Retina (tissue), 1 donor: ENCODE measurements at regions not wholly inside any gene's neighbourhood (a gene's known extent, or its start where the extent isn't known, plus 50 kb on each side); places are given as distances from the start of the nearest gene placed in this dataset.
A peak's percentile ranks its signal among the peaks of the same experiment; 100 is the strongest.

Experiments
- DNase-seq: peaks from one replicate; pipeline ENCODE4 v3.0.0-alpha.2; 2016

DNA sequence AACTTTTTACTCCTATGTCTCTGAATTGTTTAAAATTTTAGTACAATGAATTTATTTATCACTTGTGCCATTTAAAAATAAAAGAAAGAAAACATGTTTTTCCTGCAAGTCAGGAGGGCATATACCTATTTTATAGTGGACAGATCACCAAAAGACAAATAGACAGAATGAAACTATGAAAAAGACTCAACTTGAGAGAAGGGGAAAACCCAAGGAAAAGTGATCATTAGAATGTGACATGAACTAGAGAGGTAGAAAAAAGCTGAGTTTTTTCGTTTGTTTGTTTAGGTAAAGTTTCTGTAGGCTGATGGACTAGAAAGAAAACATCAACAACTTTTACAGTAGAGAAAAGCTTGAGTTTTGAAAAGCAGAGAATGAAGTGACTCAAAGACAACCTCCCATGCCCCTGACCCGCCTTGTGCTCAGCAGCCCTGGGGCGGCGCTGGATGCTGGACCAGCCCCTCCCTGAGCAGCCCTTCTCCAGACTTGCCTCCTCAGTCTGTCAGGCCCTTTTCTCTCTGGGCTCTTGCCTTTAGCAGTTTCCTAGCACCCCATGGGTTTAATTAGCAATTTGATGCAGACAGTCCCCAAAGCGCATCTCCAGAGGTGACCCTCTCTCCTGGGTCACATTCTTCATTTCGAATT, 95.1 kb upstream of the ARID2 start:
- no peak for DNase-seq

GRCh38 chr12:45637242-45637641, 92.3 kb upstream of the ARID2 start:
- DNase-seq, result no peak

- DNase-seq, result no peak
Measured at GRCh38 chr12:45637706-45638105, 91.8 kb upstream of the ARID2 start.

DNA sequence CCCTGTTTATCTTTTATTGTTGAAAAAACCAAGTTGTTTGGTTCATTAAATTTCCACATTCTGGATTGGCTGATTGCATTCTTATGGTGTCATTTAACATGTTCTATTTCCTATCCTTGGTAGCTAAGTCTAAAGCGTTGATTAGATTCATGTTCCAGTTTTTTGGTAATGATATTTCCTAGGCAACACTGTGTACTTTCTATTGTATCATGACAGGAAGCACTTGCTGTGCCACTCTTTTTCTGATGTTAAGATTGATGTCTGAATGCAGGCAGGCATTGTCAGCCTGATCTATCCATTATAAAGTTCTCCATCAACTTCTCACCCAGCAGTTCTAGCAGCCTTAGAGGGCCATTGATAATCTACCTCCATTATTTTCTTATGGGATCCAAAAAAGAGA, 91.1 kb upstream of the ARID2 start:
- no peak for DNase-seq

- no peak for DNase-seq
Measured at GRCh38 chr12:45644541-45644940, 85.0 kb upstream of the ARID2 start.

GRCh38 chr12:45646851-45647581, 82.5 kb upstream of the ARID2 start:
- no peak for DNase-seq

DNA sequence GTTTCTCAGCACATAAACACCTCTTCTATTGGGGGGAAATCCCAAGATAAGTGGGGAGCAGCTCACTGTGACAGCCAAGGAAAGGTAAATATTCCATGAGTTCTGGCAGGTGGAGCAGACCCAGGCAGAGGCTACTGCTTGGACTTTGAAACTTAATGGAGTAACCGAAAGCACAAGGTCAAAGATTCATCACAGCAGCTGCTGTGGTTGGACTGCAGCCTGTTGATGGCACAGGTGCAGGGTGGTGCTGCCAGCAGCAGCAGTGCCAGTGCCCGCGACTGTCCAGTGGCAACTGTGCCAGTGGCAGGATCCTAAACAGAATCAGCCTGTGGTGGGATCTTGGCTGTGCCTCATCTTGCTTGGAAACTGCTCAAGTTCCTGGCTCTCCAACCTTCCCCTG, 81.4 kb upstream of the ARID2 start:
- no peak for DNase-seq

GRCh38 chr12:45651029-45651428, 78.5 kb upstream of the ARID2 start:
- DNase-seq, result no peak

DNA sequence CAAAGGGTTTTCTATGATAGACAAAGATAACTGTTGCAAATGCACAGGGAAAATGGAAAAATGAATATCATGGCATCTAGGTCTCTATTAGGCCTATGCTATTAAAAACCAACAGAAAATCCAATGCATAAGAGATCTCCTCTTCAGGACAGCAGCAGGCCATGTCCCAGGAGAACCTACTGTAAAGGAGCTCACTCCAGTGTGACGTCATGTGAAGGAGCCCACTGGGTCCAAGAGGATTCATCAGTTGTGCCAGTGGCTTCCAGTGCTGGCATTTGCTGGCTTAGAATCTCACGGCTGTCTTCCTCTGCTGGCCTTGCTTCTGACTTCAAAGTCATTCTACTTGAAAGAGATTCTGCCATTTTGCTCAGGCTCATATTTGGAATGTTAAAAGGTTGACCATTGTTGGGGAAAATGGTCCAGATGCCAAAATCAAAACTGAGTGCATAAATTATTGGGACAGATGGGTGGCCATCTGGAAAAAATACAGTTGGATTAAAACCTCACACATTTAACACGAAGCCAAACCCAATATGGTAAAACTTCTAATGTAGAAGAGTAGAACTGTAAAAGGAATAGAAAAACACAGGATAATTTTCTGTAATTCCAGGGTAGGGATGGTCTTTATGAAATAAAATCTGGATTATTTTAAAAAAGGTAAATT, 75.4 kb upstream of the ARID2 start:
- DNase-seq, result peak; percentile 4

DNA sequence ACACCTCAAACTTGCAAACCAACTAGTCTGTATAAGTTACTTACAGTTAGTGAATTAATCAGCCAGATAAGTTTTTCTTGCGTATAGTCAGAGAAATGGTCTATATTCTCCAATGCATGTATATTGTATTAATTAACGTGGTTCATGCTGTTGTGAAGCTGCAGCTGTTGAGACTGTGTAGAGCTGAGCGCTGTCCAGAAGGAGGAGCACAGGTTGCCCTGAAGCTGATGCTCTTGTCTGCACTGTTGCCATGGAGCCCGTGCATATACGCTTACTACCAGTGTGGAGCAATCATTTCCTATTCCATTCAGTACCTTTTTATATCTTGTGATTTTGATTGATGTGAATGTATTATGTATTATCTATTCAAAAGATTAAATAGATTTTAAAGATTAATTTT, 74.3 kb upstream of the ARID2 start:
- no peak for DNase-seq

DNA sequence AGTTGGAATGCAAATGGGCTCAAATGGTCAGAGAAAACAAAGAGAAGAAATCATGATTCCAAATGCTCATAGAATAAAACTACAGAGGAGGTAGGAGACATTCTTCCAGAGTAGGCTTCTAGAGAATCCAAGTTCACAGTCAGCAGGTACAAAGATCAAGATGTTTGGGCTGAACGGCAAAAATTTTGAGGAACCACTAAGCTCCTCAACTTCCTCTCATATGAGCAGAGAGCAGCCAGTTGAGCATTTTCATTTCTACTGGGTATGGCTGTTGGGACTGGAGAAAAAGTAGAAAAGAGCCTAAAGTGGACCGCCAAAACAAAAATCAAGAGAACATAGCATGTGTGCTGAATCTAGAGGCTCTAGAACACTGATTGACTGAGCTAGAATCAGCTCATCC, 73.8 kb upstream of the ARID2 start:
- no peak for DNase-seq

- no peak for DNase-seq
Measured at GRCh38 chr12:45658020-45658419, 71.5 kb upstream of the ARID2 start.

- no peak for DNase-seq
Measured at GRCh38 chr12:45660330-45660729, 69.2 kb upstream of the ARID2 start.

DNA sequence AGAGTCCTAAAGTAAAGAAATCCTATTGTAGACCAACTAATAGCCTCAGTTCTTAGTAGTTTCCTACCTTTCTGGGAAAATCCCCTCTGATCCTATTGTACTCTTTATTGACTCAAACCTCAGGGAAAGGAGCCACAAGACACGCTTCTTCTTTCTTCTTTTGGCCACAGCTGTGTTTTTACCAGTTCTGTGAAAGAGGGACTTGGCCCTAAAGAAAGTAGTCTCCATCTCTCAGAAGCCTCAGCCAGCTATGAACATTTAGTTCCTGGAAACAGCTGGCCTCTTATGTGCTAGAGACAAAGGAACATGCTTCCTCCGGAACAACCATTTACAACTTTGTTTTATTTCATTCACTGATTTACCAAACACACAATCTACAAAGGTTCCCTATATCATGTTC, 66.1 kb upstream of the ARID2 start:
- no peak for DNase-seq

DNA sequence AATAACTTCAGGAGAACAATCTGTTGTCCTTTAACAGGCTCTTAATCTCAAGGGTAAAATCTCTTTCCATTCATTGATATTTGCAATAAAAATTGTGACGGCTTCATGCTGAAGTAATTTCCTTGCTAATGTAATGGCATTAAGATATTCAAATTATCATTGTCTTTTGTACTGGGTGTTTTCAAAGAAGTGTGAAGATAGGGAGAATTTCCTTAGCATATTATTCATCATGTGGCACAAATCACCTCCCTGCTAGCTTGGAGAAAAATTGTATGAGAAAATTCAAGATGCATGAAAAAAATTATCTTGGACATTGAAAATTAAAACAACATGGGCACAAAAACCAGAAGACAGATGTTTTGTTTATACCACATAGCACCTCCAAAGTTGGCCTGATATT, 63.6 kb upstream of the ARID2 start:
- DNase-seq, result no peak

GRCh38 chr12:45666396-45666795, 63.1 kb upstream of the ARID2 start:
- DNase-seq, result no peak

DNA sequence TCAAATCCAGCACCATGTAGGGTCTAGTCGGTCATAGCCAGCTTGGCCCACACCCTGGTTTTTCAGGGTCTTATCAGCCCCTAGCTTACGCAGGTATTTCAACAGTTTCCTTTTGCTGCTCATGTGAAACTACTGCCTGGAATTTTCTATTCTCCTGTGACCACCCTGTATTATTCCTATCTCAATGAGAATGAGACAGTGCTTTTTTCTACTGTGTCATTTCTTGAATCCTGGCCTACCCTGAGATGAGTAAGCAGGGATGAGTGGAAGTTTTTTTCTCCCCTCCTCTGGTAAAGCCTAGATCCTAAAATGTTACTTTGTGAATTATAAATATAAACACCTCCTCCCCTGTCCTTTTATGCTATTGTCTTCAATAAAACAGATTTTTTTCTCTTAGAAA, 62.7 kb upstream of the ARID2 start:
- DNase-seq, result no peak

GRCh38 chr12:45667761-45668160, 61.7 kb upstream of the ARID2 start:
- no peak for DNase-seq

DNA sequence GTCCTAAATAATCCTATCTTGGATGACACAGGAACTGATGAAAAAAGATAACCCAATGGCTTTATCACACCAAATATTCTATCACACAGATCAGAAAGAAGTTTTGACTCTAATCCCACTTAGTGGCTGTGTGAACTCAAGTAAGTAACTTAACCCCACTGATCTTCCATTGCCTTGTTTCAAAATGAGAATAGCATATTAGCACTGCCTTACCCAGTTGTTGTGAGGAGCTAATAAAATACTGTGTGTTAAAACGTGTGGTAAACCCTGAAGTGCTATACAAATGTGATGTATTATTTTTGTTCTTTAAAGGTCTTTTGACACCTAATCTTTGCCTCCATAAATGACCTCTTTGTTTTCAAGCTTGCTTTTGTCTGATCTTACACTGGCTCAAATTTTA, 60.9 kb upstream of the ARID2 start:
- no peak for DNase-seq

GRCh38 chr12:45669093-45669492, 60.4 kb upstream of the ARID2 start:
- no peak for DNase-seq

- DNase-seq, result no peak
Measured at GRCh38 chr12:45669792-45670191, 59.7 kb upstream of the ARID2 start.

DNA sequence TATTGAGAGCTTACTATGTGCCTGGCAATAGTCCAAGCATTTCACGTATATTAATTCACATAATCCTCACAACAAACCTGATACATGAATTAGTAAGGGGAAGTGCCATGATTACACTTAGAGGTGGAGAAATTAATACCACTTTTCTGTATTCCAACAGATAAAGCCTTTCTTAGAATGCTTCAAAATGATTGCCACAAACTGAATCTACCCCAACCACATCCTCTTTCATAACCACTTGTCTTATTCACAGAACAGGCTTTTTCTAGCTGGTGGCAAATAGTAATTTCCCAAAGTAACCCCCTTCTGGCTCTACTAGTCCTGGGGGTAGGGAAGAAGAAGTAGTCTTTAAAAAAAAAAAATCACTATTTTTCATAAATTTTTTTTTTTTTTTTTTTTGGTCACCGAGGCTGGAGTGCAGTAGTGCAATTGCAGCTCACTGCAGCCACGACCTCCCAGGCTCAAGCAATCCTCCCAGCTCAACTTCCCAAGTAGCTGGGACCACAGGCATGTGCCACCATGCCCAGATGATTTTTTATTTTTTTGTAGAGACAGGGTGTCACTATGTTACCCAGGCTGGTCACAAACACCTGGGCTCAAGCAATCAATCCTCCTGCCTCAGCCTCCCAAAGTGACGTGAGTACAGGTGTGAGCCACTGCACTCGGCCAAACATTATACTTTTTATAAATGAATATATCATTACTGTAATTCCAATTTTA, 59.0 kb upstream of the ARID2 start:
- no peak for DNase-seq

- DNase-seq, result no peak
Measured at GRCh38 chr12:45671254-45671653, 58.3 kb upstream of the ARID2 start.
